ENCODE measurements at regions not wholly inside any gene's neighbourhood (a gene's known extent, or its start where the extent isn't known, plus 50 kb on each side); places are given as distances from the start of the nearest gene placed in this dataset.

DNA sequence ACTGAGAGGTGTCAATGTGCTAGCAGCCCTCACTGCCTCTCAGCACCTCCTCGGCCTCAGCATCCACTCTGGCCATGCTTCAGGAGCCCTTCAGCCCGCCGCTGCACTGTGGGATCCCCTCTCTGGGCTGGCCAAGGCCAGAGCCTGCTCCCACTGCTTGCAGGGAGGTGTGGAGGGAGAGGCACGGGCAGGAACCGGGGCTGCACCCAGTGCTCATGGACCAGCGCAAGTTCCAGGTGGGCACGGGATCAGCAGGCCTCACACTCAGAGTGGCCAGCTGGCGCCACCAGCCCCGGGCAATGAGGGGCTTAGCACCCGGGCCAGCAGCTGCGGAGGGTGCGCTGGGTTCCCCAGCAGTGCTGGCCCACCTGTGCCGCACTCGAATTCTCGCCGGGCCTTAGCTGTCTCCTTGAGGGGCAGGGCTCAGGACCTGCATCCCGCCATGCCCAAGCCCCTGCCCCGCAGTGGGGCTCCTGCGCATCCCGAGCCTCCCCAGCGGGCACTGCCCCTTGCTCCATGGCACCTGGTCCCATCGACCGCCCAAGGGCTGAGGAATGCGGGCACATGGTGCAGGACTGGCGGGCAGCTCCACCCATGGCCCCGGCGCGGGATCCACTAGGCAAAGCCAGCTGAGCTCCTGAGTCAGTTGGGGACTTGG is 80.4 kb upstream of the MANEA start:
- no peak overlapping the region for H2BK20ac ChIP-seq (ENCODE audit: low read depth, low read length)

More for the DNA sequence above, 80.4 kb upstream of the MANEA start:
- H4K91ac ChIP-seq (ENCODE audit: insufficient read depth, low read depth, low read length): no peak overlapping the region
- no peaks in the 10 kb centered on the region for H3K9me1 ChIP-seq (ENCODE audit: insufficient read depth, low read length)
- TF ChIP-seq, protein P1, sequence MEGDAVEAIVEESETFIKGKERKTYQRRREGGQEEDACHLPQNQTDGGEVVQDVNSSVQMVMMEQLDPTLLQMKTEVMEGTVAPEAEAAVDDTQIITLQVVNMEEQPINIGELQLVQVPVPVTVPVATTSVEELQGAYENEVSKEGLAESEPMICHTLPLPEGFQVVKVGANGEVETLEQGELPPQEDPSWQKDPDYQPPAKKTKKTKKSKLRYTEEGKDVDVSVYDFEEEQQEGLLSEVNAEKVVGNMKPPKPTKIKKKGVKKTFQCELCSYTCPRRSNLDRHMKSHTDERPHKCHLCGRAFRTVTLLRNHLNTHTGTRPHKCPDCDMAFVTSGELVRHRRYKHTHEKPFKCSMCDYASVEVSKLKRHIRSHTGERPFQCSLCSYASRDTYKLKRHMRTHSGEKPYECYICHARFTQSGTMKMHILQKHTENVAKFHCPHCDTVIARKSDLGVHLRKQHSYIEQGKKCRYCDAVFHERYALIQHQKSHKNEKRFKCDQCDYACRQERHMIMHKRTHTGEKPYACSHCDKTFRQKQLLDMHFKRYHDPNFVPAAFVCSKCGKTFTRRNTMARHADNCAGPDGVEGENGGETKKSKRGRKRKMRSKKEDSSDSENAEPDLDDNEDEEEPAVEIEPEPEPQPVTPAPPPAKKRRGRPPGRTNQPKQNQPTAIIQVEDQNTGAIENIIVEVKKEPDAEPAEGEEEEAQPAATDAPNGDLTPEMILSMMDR (conservative IDR thresholded peaks at IDR 0.05; ENCODE audit: low read depth, low read length): no peak
- TF ChIP-seq NFE2L2 (IDR thresholded peaks at IDR 0.05; ENCODE audit: low read depth, low read length): no peak
- TF ChIP-seq CHD1 (IDR thresholded peaks at IDR 0.05; ENCODE audit: low read depth, low read length): no peak
- TF ChIP-seq, protein P2, sequence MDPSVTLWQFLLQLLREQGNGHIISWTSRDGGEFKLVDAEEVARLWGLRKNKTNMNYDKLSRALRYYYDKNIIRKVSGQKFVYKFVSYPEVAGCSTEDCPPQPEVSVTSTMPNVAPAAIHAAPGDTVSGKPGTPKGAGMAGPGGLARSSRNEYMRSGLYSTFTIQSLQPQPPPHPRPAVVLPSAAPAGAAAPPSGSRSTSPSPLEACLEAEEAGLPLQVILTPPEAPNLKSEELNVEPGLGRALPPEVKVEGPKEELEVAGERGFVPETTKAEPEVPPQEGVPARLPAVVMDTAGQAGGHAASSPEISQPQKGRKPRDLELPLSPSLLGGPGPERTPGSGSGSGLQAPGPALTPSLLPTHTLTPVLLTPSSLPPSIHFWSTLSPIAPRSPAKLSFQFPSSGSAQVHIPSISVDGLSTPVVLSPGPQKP (IDR thresholded peaks at IDR 0.05; ENCODE audit: borderline replicate concordance, low read depth, low read length): no peak
- TF ChIP-seq MAZ (IDR thresholded peaks at IDR 0.05; ENCODE audit: borderline replicate concordance, low read depth, low read length): no peak
- TF ChIP-seq POLR2A (IDR thresholded peaks at IDR 0.05; ENCODE audit: low read depth, low read length): no peak
- TF ChIP-seq BHLHE40 (IDR thresholded peaks at IDR 0.05; ENCODE audit: low read depth, low read length): no peak
- no peak for TF ChIP-seq RFX5 (IDR thresholded peaks at IDR 0.05; ENCODE audit: low read depth, low read length)
- no peak for TF ChIP-seq RCOR1 (IDR thresholded peaks at IDR 0.05; ENCODE audit: insufficient replicate concordance, low read length)
- no peak for TF ChIP-seq CEBPB (IDR thresholded peaks at IDR 0.05; ENCODE audit: low read depth, low read length)
- TF ChIP-seq MAFK (IDR thresholded peaks at IDR 0.05; ENCODE audit: low read depth, low read length): no peak
- TF ChIP-seq RAD21 (IDR thresholded peaks at IDR 0.05; ENCODE audit: low read length): no peak
- TF ChIP-seq, protein P3, sequence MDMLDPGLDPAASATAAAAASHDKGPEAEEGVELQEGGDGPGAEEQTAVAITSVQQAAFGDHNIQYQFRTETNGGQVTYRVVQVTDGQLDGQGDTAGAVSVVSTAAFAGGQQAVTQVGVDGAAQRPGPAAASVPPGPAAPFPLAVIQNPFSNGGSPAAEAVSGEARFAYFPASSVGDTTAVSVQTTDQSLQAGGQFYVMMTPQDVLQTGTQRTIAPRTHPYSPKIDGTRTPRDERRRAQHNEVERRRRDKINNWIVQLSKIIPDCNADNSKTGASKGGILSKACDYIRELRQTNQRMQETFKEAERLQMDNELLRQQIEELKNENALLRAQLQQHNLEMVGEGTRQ (IDR thresholded peaks at IDR 0.05; ENCODE audit: low read depth, low read length): no peak
- TF ChIP-seq SMC3 (IDR thresholded peaks at IDR 0.05; ENCODE audit: low read depth, low read length): no peak
- TF ChIP-seq MXI1 (IDR thresholded peaks at IDR 0.05; ENCODE audit: borderline replicate concordance, low read depth, low read length): no peak
- no peak for TF ChIP-seq FOS (IDR thresholded peaks at IDR 0.05; ENCODE audit: low read depth, low read length)
- no peaks in the 10 kb centered on the region for H3K36me3 ChIP-seq (ENCODE audit: control insufficient read depth, insufficient read depth, low read length)
- CTCF ChIA-PET: no interaction called here
- POLR2A ChIA-PET (ENCODE audit: unreplicated experiment): no interaction called here
- H3K4me2 ChIP-seq (ENCODE audit: low read depth, low read length): no peak overlapping the region
- H3K56ac ChIP-seq (ENCODE audit: extremely low read depth, insufficient read depth, low read length): no peak overlapping the region
- H3K4me3 ChIP-seq (ENCODE audit: insufficient read depth, low read depth, low read length): no peak overlapping the region
- H4K8ac ChIP-seq (ENCODE audit: low read depth in 2 of 2, low read length in 2 of 2): no peak overlapping the region
- dilution Hi-C loops (cut with HindIII; ENCODE audit: low sequenced_read_pairs, unreplicated experiment): no loop called here
- no peak overlapping the region for H3K4ac ChIP-seq (ENCODE audit: low read depth, low read length)
- H3K4me1 ChIP-seq (ENCODE audit: control insufficient read depth, insufficient read depth, low read length): no peaks in the 10 kb centered on the region
- H2AK9ac ChIP-seq (replicated peaks; ENCODE audit: low read depth, low read length, poor library complexity): no peak overlapping the region
- H3K23ac ChIP-seq (ENCODE audit: low read depth, low read length): no peak overlapping the region
- H3K9ac ChIP-seq (ENCODE audit: low read depth, low read length): no peak overlapping the region
- no peak overlapping the region for H2BK120ac ChIP-seq (ENCODE audit: low read depth, low read length)
- intact Hi-C loops (cut with micrococcal nuclease): no loop called here
- H3K14ac ChIP-seq (replicated peaks; ENCODE audit: low read depth, low read length): no peak overlapping the region
- no peak for DNase-seq
- no peak overlapping the region for H3K18ac ChIP-seq (ENCODE audit: low read depth, low read length)
- no peaks in the 10 kb centered on the region for H3K79me1 ChIP-seq (ENCODE audit: low read depth in 1 of 2, low read length in 2 of 2)
- ATAC-seq (ENCODE audit: low read depth): no peak
- WGBS, 2 experiments (ENCODE audit: extremely low coverage in 2 of 2, insufficient read length in 1 of 2): 79% methylated on average over 5 of the region's 28 CpGs; no CpG with 5 or more reads in 1 of the 2 experiments
- BruUV-seq (replicated peaks): no TSS peak
- no peak overlapping the region for H3K27ac ChIP-seq (ENCODE audit: insufficient read depth, low read length)
- H2BK15ac ChIP-seq (ENCODE audit: low read depth, low read length): no peak overlapping the region
- no peak overlapping the region for H2AFZ ChIP-seq (replicated peaks; ENCODE audit: low read length, poor library complexity)
- in situ Hi-C loops (cut with MboI; ENCODE audit: low sequenced_read_pairs): no loop called here
- H4K5ac ChIP-seq (ENCODE audit: low read depth, low read length): no peak overlapping the region
- no peaks in the 10 kb centered on the region for H4K20me1 ChIP-seq (ENCODE audit: insufficient read depth, low read length)
- H3K27me3 ChIP-seq (ENCODE audit: control insufficient read depth, insufficient read depth, low read length): no peaks in the 10 kb centered on the region
- no peak overlapping the region for H2BK5ac ChIP-seq (ENCODE audit: low read depth, low read length, poor library complexity, severe bottlenecking)
- H3K9me3 ChIP-seq (ENCODE audit: control insufficient read depth, insufficient read depth, low read length): peaks cover 6% of the 10 kb centered on the region; the same call in 1 of the 2 replicates
- H2AK5ac ChIP-seq (ENCODE audit: low read depth, low read length): no peak overlapping the region

Measured in IMR-90 (cell line).